ENCODE measurements at regions not wholly inside any gene's neighbourhood (a gene's known extent, or its start where the extent isn't known, plus 50 kb on each side); places are given as distances from the start of the nearest gene placed in this dataset.

- TF ChIP-seq CTCF (IDR thresholded peaks at IDR 0.05 in 4 of 5, conservative IDR thresholded peaks at IDR 0.05 in 1 of 5) (no peak), POLR2A (IDR thresholded peaks at IDR 0.05) (no peak)
Measured at GRCh38 chr7:136139417-136139816, 162.3 kb upstream of the MTPN start.

Measured in gastrocnemius medialis (tissue), 4 donors.